Left renal cortex interstitium (tissue), 4 donors: ENCODE measurements at regions not wholly inside any gene's neighbourhood (a gene's known extent, or its start where the extent isn't known, plus 50 kb on each side); places are given as distances from the start of the nearest gene placed in this dataset.

Experiments used
- DNase-seq, 4 donors: peaks; one replicate each; pipeline ENCODE4 v3.0.0-alpha.2; 2013; ENCODE audit warnings: low read depth in 4 of 4, low spot score in 2 of 4, missing footprints in 1 of 4

DNA sequence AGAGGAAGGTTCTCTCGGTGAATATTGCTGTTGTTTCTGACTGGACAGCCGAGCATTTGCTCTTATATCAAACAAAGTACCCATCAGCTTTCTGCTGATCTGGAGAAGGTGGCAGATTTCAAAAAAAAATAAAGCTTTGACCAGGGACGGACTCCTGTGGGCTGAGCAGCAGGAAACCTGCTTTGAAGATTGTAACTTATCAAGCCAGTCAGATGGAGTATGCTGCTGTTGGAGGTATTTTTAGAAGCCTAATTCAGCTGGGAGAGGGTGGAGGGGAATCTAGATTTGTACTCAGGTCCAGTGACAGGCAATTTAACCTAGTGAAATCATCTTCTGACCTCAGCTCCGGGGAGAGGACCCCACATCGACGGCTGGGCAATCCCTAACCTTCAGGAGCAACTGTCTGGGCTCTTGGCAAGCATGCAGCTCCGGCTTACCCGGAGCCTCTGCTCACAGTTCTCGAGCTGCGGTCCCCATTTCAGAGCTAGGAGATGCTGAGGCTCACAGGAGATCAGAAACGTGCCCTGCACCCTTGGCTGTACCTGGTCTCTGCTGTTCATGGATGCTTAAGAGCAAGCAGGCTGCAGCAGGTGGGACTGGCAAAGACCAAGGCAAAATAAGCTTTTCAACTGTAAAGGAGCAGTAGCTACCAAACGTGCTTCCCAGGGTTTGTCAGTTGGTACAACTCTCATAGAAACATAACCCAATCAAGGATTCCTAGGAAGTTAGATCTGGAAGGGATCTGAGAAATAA, 89.3 kb upstream of the ST8SIA2 start:
- DNase-seq = no peak

DNA sequence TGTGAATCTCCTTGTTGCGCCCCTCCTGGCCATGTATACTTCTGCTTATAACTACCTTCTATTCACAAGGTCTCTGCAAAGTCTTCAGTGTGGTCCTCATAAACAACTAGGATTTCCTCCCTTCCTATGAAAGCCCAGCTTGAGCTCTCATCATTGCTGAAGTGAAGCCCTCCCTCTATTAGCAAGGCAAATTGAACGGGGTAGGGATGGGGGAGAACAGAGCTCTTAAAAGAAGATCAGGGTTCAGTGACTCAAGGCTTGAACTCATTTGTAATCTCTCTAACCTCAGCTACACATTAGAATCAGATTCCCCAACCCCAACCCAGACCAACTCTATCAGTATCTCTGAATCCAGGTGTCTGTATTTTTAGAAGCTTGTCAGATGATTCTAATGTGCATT, 88.3 kb upstream of the ST8SIA2 start:
- DNase-seq = no peak

DNA sequence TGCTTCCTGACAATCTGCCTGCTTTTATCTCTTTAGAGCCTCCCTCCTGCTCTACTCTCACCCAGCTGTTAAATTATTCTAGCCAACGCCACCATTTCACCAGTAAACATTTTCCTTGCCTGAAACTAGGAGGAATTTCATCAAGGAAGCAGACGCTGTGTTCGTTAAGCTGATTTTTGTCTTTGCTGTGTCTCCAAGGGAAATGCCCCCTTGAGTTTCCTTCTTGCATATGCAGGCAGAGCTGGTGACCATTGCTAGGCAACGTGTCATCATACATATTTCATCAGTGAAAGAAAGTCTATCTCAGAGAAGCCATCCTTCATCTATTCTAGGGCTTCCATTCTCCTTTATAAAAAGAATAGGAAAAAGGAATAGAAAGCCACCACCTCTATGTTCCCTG, 87.0 kb upstream of the ST8SIA2 start:
- DNase-seq = no peak

DNA sequence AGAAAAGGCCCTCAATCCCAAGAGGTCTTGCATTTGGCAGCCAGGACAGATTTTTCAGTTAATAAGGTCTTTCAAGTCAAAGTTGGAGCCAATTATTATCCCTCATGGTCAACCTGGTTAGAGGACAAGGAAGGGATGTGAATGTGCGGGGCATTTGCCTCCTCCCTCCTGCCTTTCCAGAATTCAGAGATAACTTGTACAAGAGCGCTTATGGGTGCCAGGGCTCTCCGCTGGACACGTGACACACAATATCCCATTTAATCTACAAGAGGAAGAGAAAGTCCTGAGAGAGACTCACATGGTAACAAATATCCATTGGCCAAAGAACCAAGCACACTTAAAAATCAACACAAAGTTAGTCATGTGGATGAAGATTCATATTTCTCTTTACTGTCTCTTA, 78.5 kb upstream of the ST8SIA2 start:
- no peak for DNase-seq

DNA sequence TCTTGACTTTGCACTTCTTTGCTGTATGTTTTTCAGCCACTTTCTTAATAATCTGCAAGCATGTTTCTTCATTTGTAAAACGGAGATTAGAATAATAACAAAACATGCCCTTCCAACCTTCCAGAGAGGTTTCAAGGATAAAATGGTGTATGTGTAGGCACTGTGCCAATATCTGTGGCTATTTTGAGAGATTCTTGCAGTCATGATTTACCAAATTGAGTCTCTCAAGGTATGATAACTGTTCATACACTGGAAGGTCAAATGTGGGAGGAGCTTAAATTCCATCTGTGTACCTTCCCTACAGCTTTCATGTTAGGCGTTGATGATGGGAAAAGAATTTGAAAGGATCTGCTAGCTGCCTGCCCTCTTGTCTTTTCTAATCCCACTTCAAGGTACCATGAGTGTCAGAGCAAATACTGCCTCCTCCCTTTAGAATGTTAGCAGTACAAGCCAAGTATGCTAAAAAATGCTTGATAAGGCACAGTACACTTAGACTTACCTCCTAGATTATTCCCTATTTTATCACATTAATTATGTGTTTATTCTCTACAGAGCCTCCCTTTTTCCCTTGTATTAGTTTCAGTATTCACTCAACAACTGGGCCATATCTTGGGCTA, 78.0 kb upstream of the ST8SIA2 start:
- no peak for DNase-seq

DNA sequence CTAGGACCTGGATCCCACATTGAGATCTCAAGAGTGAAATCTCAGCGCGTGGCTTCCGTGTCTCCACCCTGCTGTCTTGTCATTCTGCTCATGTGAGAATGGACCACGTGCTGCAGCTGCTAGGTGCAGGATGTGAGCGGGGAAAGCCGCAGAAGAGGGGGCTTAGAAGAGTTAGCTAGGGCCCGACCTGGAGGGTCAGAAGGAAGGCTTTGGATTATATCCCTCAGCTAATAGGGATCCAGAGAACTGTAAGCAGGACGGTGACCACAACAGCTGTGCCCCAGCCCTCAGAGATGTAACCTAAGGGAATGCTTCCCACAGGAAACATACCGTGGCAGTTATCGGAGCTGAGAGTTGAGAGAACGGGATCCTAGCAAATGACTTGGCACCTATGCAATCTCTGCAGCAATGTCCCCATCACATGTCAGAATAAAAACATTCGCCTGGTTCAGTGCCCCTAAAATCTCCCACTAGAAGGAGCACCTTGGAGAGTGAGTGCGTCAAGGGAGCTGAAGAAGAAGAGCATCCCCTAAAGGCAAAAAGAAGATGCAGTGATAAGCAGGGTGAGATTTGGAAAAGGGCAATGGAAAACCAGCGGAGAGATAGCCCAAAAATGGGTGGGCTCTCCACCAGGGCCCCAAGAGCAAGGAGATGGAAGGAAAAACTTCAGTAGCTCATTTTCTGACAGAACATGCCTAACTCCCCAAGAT, 76.9 kb upstream of the ST8SIA2 start:
- DNase-seq = no peak

DNA sequence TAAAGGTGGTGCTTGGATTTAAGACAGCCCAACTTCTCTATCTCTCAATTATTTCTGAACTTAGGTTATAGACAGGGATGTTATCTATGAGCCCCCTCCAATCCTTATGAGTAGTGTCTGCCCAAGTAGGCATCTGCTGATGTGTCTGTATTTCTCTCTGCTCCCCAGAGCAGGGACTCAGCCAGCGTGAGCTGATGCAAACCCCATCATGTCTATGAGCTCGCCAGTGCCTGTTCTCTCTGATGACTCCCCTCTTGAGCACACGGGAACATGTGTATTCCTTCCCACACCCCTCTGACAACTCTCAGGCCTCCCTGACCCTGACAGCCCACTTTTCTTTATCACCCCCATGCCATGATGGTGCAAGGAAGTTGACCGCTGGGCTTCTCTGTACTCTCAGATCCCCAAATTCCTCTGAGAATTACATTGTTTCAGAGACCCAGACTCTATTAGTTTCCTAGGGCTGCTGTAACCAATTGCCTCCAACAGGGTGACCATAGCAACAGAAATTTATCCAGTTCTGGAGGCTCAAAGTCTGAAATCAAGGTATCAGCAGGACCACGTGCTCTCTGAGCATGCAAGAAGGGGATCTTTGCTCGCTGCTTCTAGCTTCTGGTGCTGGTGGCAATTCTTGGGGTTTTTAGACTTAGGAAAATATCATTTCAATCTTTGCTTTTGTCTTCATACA, 73.5 kb upstream of the ST8SIA2 start:
- no peak for DNase-seq

DNA sequence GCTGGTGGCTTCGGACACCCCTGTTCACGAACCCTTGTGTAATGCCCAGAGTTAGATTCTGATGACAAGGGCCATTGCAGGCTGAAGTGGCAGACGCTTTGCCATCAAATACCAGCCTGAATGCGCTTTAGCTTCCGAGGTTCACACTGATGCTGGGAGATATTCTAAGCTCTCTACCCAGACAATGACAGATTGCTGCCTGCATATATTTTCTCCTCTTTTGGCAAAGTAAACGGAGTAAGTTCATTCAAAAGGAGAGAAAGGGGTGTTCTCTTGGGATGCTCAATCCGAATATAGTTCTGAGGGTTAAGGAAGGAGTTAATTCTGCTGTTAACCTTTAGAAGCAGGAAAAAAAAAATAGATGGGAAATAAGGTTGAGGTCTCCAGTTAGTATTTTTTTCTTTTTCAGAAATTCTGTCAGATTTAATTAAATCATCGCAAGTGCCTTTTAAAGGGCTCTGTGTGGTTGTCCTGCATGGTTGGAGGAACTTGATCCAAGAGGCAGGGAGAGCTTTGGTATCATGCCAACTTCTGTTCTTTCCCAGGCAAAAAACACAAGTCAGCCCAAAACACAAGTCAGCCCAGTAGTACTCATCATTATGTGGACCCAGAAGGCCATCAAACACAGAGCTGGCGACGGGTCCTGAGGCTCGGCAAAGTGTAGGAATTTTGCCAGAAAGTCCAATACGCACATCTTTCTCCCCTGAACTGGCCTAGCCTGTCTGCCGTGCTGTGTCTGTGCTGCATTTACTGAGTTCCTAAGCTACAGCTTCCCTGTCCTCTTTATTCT, 70.9 kb upstream of the ST8SIA2 start:
- no peak for DNase-seq

DNA sequence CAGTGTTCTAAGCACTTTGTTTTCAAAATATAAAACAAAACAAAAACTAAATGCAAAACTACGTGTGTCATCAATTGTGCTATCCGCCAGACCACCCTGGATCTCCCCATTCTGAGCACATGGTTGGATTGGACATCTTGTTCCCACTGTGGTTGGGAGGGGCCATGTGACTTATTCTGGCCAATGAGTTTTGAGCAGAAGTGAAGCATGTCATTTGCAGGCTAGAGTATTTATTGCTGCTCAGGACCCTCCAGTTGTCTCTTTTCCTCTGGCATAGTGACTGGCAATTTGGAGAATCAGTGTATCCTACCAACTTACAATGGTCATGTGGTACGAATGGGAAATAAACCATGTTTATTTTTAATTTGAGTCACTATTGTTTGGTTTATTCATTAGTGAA, 70.2 kb upstream of the ST8SIA2 start:
- no peak for DNase-seq

DNA sequence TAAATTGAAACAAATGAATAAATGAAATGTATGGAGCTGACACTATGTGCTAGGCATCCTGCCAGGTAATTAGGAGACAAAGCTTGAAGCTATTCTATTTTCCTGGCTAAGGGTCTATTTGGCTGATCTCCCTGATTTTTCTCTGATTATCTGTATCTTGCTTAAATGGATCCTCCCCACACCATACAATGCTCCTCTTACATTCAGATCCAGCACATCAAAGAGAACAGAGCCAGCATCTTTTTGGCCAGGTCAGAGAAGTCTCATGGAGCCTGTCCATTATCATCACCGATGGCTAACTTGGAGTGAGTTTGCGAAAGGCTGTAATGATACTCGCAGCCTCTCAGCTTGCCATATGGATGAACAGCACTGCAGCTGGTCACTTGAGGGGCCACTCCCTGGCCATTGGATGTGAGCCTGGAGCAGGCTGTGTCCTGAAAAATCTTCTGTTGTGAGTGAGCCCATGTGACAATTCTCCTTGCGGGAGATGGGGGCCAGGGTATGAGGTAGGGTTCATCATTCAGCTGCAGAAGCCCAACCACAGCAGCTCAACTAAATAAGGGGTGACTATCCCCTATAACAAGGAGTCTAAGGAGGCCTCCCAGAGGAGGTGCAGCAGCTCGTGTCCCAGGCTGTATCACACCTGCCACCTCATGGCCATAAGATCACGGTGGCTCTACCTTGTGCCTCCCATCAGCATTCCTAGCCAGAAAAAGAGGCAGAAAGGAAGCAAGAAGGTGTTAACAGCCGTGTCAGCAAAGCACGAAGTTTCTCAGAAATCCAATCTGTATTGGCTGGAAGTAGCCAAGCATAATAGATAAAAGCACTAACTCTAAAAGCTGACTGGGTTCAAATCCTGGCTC, 69.3 kb upstream of the ST8SIA2 start:
- no peak for DNase-seq

DNA sequence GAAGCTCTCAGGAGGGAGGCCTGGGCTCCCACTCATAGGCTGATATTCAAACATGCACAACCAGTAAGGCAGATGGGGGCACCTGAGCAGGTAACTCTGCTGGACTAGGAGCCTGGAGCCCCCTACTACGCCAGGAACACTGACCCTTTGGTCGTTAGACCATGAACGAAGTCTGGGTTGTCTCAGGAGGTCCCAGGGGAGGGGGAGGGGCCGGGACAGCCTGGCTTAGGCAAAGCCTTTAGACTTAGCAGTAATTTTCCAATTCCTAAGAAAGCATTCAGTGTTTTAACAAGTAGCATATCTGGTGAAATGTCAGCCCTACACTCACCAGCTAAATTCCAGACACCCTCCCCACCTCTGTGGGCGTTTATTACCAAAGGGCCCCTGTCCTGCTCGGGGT, 67.4 kb upstream of the ST8SIA2 start:
- no peak for DNase-seq

DNA sequence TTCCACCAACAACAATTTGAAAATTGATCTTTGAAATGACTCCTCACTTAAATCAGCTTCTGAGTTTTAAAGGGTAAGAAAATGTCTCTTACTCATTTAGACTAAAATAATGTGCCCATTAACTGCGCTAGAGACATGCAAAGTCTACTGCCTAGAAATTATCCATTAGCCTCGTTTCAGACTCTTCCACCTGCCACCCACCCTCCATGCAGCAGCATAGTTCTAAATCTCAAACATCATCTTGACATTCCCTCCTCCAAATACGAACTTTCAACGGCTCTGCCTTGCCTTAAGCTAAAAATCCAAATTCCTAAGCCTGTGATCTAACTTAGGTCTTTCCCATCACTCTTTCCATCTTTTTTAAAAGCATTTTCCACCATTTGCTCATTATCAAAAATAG, 66.6 kb upstream of the ST8SIA2 start:
- DNase-seq = no peak

DNA sequence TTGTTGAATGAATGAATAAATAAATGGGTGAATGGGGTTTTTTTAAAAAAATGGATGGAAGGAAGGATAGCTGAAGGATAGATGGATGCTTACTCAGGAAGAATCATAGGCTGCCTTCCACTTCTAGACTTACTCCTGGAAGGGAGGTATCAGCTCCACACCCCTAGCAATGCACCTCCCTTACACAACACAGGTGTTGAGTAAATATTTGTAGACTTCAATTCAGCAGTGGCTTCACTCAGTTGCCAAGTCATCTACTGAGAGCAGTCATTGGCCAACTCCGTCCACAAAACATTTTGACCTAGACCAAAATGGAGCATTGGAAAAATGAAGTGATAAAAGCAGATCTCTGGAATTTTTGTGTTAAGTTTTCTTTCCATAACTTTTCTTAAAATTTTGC, 65.5 kb upstream of the ST8SIA2 start:
- no peak for DNase-seq

DNA sequence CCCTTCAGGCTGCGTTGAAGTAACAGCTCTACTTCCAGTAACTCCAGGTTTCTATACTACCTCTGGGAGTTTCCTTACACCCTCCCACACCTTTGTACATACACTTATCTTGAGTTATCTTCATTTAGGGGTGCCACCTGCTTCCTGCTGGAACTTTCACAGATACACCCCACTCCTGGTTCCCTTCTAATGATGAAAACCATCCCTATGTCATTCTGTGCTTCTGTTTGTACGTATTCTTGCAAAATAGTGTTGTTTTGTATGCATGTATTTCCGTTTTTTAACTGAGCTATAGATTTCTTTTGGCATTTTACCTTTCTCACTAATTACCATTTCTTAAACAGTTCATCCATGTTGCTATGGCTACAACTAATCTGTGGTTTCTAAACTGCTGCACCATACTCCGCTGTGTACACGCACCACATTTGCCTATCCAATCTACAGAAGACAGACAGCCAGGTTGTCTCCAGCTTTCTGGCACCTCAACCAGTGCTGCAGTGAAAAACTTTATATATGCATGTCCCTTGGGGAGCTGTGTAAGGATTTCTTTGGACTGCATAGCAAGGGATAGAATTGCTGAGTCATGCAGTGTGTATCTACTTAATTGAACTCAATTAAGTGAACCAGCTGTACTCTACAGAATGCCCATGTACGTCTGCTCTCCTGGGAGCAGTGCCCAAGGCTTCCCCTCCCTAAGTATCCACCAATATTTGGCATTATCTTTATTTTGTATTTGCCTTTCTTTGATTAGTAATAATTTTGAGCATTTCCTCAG, 61.4 kb upstream of the ST8SIA2 start:
- DNase-seq = no peak

DNA sequence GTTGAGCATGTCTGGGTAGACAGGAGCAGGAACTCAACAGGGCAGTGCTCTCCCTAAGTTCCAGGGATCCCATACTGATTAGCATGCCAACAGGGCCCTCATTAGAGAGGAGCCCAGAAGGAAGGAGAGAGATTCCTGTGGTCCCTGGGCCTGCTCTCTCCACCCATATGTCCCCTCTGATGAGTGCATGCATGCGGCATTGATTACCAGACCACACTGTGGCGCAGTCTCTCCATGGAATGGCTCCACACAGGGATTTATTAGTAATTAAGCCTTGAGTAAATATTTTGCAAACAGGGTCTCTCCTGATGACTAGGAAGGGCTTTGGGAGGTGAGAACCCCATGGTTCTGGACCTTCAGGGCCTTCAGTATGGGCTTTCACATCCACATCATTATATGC, 60.0 kb upstream of the ST8SIA2 start:
- no peak for DNase-seq

DNA sequence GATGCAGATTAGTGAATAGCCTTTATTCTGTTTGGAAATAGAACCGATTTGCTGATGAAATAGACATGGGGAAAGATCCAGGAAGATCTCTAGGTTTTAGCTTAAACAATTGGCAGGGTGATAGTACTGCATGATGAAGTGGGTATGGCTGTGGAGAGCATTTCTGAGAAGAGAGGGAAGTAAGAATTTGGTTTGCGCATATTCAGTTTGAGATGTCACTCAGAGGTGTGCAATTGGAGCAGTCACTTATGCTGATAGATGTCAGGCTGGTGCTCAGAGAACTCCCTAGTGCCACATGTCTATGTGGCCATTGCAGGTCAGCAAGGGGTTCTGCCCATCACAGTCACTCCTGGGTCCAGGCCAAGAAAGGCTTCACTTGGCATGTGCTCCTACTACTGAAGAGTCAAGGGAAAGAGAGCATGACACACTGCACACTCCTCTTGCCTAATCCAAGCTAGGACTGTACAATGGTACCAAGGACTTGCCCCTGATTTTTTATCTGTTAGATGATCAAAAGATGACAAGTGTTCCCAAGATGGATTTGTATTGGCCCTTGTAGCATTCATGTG, 57.2 kb upstream of the ST8SIA2 start:
- no peak for DNase-seq

DNA sequence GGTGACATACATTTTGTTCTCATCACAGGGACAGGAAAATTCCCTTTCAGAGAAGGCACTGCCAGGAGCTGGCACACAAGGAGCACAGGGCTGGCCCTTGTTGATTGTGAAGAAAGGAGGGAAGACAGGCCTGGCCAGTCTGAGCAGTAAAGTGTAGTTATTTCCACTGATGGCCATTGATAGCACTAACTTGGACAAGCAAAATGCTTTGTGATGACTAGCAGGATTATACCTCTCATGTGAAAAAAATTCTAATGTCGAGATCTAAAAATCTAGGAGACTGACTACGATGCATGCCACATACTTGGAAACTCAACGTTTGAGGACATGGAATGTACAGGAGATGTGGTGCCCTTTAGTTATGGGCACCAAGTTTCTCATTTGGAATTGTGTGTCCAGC, 54.3 kb upstream of the ST8SIA2 start:
- DNase-seq = no peak
